ENCODE measurements at regions not wholly inside any gene's neighbourhood (a gene's known extent, or its start where the extent isn't known, plus 50 kb on each side); places are given as distances from the start of the nearest gene placed in this dataset.

DNA sequence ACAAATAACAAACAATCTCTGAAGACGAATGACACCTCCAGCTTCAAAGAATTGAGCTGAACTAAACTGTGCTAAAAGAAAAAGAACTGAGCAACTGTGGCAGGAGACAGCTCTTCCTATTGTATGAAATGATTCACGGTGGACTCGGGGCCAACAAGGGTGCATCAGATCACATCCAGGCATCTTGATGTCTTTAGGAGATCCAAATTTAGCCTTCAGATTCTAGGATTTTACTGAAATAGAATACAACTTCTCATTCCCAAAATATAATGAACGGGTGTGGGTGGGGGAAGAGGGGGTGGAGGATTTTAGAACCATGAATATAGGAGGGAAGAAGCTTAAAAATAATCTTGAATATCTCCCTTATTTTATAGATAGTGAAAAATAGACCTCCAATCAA, 631.8 kb downstream of the ELAVL2 start:
- H3K27ac Mint-ChIP-seq = no peak overlapping the region
- H3K27me3 Mint-ChIP-seq = no peaks in the 10 kb centered on the region

DNA sequence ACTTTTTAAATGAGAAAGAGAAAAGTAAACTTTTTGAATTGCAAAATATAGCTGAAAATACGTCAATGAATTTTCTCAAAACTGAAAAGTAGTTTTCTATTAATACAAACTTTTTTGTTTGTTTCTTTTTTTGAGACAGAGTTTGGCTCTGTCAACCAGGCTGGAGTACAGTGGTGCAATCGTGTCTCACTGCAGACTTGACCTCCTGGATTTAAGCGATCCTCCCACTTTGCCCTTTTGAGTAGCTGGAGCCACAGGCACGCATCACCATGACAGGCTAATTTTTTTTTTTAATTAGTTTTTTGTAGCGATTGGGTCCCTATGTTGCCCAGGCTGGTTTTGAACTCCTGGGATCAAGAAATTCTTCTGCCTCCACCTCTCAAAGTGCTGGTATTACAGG, 610.4 kb downstream of the ELAVL2 start:
- Mint-ChIP-seq H3K4me1 (no peaks in the 10 kb centered on the region), H3K4me3 (no peak overlapping the region), H3K27me3 (no peaks in the 10 kb centered on the region), H3K36me3 (no peaks in the 10 kb centered on the region), H3K9me3 (no peaks in the 10 kb centered on the region), H3K27ac (no peak overlapping the region)
- ATAC-seq = no peak

More for the DNA sequence above, 631.8 kb downstream of the ELAVL2 start:
- no peak overlapping the region for H3K4me3 Mint-ChIP-seq
- no peak for ATAC-seq
- no peaks in the 10 kb centered on the region for H3K36me3 Mint-ChIP-seq
- no peaks in the 10 kb centered on the region for H3K9me3 Mint-ChIP-seq
- no peaks in the 10 kb centered on the region for H3K4me1 Mint-ChIP-seq

DNA sequence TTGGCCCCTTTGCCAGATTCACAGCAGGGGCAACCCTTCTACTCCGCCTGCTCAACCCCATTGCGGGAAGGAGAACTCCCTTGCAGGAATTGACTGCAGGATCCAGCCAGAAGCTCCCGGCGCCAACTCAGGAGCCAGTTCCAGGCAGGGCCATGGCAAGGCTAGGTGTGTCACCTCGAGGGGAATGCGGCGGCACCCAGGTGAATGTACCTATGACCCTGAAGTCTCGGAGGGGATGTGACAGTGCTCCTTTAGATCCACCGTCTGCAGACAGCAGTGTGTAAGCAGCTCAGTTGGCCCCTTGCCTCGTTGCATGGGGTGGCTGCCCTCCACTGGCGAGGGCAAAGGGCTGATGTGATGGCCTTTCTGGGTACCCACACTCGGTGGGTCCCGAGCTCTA, 606.6 kb downstream of the ELAVL2 start:
- no peaks in the 10 kb centered on the region for H3K36me3 Mint-ChIP-seq
- H3K4me1 Mint-ChIP-seq = no peaks in the 10 kb centered on the region
- no peak for ATAC-seq
- H3K27ac Mint-ChIP-seq = no peak overlapping the region
- H3K9me3 Mint-ChIP-seq = no peaks in the 10 kb centered on the region
- H3K27me3 Mint-ChIP-seq = no peaks in the 10 kb centered on the region
- no peak overlapping the region for H3K4me3 Mint-ChIP-seq

DNA sequence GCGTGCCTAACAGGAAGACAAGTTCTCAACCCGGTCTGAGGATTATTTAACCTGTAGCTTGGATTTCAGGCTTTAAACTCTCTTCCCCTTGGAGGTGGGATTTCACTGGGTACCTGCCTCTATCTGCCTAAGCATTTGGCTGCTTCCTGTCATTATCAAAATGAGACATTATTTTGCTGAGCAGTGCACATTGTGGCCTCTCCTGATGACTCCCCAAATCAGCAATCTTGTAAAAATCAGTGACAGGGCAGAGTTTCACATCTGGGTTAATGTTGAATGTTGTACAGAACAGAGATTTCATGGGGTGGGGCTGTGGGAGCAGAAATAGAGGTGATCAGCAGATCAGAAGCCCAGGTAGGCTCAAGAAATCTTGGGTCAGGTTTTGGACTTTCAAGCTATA, 605.9 kb downstream of the ELAVL2 start:
- Mint-ChIP-seq H3K27ac (no peak overlapping the region), H3K4me1 (no peaks in the 10 kb centered on the region), H3K27me3 (no peaks in the 10 kb centered on the region), H3K9me3 (peaks cover 3% of the 10 kb centered on the region), H3K36me3 (no peaks in the 10 kb centered on the region), H3K4me3 (no peak overlapping the region)
- ATAC-seq = no peak

DNA sequence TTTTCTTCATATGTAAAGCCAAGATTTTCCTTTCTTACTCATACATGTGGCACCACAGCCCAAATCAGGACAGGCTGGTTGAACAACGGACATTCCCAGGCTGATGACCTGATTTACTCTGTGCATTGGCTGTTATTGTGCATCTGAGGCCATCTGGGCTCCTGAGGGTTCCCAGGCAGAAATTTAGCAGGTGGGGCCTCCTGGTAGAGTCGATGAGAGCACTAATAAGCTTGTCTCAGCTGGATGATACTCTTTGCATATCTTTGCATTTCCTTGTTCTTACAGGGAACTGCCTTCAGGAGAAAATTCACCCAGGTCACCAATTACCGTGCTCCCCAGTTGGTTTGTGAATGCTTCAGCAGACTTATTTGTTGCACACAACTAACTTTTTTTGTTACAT, 605.1 kb downstream of the ELAVL2 start:
- Mint-ChIP-seq H3K27ac (no peak overlapping the region), H3K36me3 (no peaks in the 10 kb centered on the region), H3K27me3 (no peaks in the 10 kb centered on the region), H3K4me1 (no peaks in the 10 kb centered on the region), H3K4me3 (no peak overlapping the region), H3K9me3 (peaks cover 3% of the 10 kb centered on the region)
- no peak for ATAC-seq

DNA sequence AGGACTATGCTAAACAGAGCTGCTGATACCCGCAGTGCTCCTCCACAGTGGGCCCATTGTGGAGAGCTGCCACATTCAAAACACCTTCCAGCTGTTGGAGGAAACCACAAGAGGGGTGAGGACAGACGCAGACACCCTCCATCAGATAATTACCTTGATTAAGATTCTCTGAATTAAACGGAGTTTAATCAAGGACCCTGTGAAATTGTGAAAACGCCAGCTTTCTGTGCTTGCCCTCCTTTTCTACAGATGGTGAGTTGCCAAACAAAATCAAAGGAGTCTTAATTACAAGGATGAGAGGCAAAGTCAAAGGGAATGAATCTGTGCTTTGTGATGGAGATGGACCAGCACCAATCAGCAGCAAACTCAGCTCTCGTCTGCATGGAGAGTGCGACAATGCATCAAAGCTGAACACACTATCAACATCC, 596.1 kb downstream of the ELAVL2 start:
- no peaks in the 10 kb centered on the region for H3K27me3 Mint-ChIP-seq
- ATAC-seq = no peak
- no peaks in the 10 kb centered on the region for H3K4me1 Mint-ChIP-seq

DNA sequence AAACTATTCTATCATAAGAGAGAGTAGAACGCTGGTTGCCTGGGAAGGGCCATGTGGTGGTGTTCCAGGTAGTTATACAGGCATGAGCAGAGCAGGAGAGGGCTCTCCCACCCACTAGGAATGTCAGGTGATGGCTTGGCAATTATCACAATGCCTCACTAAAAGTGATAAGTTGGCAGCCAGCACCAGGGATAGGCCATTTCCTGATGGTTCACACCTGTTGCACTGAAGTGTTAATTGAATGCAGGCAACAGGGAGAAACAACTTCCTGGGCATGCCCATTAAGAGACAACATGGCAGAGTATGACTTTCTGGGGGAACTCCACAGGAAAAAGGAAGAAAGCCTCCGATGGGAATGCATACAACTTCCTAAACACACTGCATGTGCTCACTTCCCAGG, 593.2 kb downstream of the ELAVL2 start:
- H3K27me3 Mint-ChIP-seq = no peaks in the 10 kb centered on the region
- H3K4me3 Mint-ChIP-seq = no peak overlapping the region
- ATAC-seq = no peak
- H3K27ac Mint-ChIP-seq = no peak overlapping the region
- H3K9me3 Mint-ChIP-seq = peaks cover 2% of the 10 kb centered on the region
- no peaks in the 10 kb centered on the region for H3K36me3 Mint-ChIP-seq
- H3K4me1 Mint-ChIP-seq = no peaks in the 10 kb centered on the region

More for the DNA sequence above, 596.1 kb downstream of the ELAVL2 start:
- no peaks in the 10 kb centered on the region for H3K9me3 Mint-ChIP-seq
- no peaks in the 10 kb centered on the region for H3K36me3 Mint-ChIP-seq
- H3K27ac Mint-ChIP-seq = no peak overlapping the region
- H3K4me3 Mint-ChIP-seq = no peak overlapping the region

DNA sequence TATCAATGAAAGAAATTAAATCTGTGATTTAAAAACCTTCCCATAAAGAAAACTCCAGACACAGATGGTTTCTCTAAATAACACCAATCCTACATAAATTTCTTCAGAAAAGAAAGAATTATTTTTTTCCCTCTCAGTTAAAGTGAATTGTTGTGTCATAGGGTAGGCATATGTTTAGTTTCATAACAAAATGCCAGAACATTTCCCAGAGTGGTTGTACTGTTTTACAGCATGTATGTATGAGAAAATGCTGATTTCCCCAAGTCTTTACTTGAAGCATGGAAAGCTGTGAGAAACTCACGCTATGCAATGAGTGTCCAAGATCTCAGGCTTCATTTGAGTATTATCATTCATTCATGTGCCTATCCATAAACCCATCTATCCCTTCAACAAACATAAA, 582.5 kb downstream of the ELAVL2 start:
- H3K27me3 Mint-ChIP-seq = no peaks in the 10 kb centered on the region
- peaks cover 8% of the 10 kb centered on the region for H3K9me3 Mint-ChIP-seq
- H3K36me3 Mint-ChIP-seq = no peaks in the 10 kb centered on the region
- no peaks in the 10 kb centered on the region for H3K4me1 Mint-ChIP-seq
- no peak overlapping the region for H3K4me3 Mint-ChIP-seq
- no peak overlapping the region for H3K27ac Mint-ChIP-seq
- no peak for ATAC-seq

DNA sequence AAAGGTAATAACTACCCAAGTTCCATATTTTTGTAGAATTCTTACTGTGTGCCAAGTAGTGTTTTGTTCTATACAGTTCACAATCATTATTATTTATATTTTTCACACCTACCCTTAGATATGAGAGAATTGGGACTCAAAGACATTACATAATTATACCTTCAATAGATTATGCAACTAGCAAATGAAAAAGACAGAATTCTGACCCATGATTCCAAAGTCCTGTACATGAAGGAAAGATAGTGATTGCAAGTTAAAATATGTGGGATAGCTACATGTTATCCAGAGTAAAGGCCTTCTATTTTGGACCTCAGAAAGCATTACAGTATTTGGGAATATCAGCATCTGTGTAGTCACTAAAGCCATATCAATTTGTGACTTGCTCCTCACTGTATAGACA, 581.0 kb downstream of the ELAVL2 start:
- no peaks in the 10 kb centered on the region for H3K36me3 Mint-ChIP-seq
- H3K4me3 Mint-ChIP-seq = no peak overlapping the region
- H3K27ac Mint-ChIP-seq = no peak overlapping the region
- no peaks in the 10 kb centered on the region for H3K27me3 Mint-ChIP-seq
- ATAC-seq = no peak
- peaks cover 7% of the 10 kb centered on the region for H3K9me3 Mint-ChIP-seq
- H3K4me1 Mint-ChIP-seq = no peaks in the 10 kb centered on the region

DNA sequence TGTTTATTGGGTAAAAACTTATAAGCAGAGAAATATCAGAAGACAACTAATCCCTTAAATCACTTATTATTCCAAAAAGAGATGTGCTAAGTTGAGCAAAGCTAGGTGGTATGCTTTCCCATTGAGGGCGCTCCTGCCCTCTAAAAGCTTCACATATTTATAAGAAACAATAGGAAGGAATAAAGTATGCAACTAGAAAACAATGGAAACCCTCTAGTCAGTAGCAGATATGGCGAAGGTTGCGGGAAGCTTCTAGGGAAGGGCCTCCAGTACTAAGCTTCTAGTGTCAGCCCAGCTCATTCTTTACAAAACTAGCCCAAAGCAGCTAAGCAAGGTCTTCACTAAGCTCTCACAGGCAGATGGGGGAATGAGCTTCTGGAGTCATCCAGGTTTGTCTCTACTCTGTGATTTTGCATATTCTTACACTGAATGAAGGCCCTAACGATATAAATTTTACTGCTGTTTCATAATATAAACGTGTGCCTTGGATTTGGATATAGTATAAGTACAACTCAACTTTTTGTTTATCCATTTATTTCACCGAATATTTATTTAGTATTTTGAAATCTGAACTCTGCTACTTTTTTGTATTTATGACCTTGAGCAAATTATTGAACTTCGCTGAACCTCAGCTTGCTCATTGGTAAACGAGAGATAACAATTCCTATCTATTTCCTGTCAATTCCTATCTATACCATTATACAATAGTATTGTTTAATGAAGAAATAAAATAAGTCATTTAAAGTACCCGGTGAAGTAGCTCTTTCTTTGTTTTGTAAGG, 571.4 kb downstream of the ELAVL2 start:
- no peak overlapping the region for H3K4me3 Mint-ChIP-seq
- H3K36me3 Mint-ChIP-seq = no peaks in the 10 kb centered on the region
- no peaks in the 10 kb centered on the region for H3K4me1 Mint-ChIP-seq
- H3K27me3 Mint-ChIP-seq = no peaks in the 10 kb centered on the region
- ATAC-seq = no peak
- peaks cover 14% of the 10 kb centered on the region for H3K9me3 Mint-ChIP-seq
- H3K27ac Mint-ChIP-seq = no peak overlapping the region

DNA sequence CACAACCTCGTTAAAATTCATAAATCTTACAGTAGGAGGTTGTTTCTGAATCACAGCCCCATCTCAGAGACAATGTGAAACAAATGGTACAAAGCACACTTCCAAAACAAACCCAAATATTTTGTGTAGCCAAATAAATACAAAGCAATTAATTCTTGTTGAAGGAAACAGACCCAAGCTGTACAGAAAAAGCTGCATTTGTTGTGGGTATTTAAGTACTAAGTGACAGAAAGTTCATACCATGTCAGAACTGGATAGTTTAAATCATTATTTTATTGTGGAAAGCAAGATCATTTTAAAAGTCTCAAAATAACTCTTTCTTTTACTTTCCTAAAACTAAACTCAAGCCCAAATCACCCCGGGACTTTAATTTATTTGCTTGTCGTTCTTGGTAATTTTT, 570.7 kb downstream of the ELAVL2 start:
- Mint-ChIP-seq H3K4me1 (no peaks in the 10 kb centered on the region), H3K4me3 (no peak overlapping the region), H3K36me3 (no peaks in the 10 kb centered on the region), H3K27ac (no peak overlapping the region), H3K9me3 (peaks cover 11% of the 10 kb centered on the region), H3K27me3 (no peaks in the 10 kb centered on the region)
- no peak for ATAC-seq

DNA sequence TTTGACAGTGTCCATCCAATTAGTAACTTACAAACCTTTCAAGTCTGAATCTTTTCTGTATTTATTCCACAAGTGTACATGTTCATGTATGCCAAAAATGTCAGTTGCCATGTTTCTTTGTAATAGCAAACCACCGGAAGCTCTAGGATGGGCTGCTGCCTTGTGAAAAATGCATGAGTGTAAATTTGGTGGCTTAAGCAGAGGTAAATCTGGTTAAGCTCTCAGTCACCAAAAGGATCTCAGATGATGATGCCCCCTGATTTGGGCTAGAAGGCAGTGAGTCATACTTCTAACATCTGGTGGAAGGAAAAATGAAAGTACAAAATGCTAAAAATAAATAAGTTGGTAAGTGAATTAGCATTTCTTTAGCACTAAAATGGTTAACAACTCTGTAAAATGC, 567.5 kb downstream of the ELAVL2 start:
- ATAC-seq = no peak
- Mint-ChIP-seq H3K4me1 (no peaks in the 10 kb centered on the region), H3K4me3 (no peak overlapping the region), H3K27me3 (no peaks in the 10 kb centered on the region), H3K27ac (no peak overlapping the region), H3K9me3 (no peaks in the 10 kb centered on the region), H3K36me3 (no peaks in the 10 kb centered on the region)

DNA sequence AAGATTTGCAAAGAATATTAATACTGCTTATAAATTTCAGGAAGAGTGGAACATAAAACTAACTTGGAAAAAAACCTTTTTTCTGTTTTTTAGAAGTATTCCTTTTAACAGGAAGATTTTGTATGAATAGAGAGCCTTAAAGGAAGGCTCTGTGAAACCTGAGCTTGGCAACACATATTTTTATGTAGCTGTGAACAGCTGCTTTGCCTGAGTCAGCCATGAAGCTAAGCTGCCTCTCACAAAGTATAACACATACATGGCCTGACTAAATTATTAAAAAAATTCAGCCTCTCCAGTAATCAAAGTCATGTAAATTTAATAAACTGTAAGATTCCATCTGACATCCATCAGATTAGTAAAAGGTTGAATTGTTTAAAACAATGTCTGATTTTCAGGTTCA, 547.5 kb downstream of the ELAVL2 start:
- H3K27ac Mint-ChIP-seq = no peak overlapping the region
- no peaks in the 10 kb centered on the region for H3K27me3 Mint-ChIP-seq
- no peaks in the 10 kb centered on the region for H3K36me3 Mint-ChIP-seq
- ATAC-seq = no peak
- no peaks in the 10 kb centered on the region for H3K4me1 Mint-ChIP-seq
- H3K4me3 Mint-ChIP-seq = no peak overlapping the region
- H3K9me3 Mint-ChIP-seq = peaks cover 3% of the 10 kb centered on the region

DNA sequence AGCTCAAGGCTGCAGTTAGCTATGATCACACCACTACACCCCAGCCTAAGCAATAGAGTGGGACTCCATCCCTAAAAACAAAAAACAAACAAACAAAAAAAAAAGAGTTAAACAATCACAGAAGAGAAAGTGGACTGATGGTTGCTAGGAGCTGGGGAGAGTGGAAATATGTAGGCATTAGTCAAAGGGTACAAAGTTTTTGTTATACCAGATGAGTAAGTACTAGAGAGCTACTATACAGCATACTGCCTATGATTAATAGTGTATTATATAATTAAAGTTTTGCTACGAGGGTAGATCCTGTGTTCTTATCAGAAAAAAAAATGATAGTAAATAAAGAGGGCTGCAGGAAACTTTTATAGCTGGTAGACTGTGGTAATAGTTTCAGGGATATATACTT, 538.6 kb downstream of the ELAVL2 start:
- Mint-ChIP-seq H3K4me3 (no peak overlapping the region), H3K4me1 (no peaks in the 10 kb centered on the region), H3K9me3 (no peaks in the 10 kb centered on the region), H3K36me3 (no peaks in the 10 kb centered on the region), H3K27me3 (no peaks in the 10 kb centered on the region), H3K27ac (no peak overlapping the region)
- no peak for ATAC-seq

DNA sequence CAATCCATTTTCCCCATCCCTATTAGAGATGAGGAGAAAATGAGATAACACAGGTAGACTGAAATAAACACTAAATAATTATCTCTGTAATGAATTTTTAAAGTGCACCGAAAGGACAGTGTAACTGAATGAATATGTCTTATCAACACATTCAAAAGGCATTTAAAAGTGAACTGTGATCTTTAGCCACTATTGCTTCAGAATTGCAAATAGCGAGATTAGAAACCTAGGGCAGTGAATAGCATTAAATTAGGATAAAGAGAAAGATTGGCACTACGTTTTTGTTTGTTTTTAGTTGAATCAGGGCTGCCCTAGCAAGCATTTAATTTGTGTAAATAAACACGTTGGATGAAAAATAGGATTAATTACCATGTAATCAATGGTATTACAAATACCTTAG, 537.5 kb downstream of the ELAVL2 start:
- Mint-ChIP-seq H3K27me3 (no peaks in the 10 kb centered on the region), H3K4me3 (no peak overlapping the region), H3K9me3 (no peaks in the 10 kb centered on the region), H3K27ac (no peak overlapping the region), H3K36me3 (no peaks in the 10 kb centered on the region), H3K4me1 (no peaks in the 10 kb centered on the region)
- ATAC-seq = no peak

DNA sequence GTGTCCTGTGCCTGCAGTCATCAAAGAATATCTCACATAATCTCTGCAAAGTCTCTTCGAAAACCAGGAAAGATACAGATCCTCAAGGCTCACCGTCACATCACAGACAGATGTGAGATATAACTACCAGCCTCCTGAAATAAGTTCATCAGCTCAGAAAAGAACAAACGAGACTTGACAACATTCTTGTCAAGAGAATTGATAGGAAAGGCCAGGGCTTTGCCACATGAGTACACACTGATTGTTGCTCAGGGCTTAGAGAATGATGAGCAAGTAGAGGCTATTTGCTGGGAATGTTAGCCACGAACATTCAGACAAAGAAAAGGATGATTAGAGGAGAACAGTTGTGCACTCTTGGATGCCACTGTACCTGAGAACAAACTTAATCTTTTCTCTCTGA, 535.1 kb downstream of the ELAVL2 start:
- Mint-ChIP-seq H3K9me3 (peaks cover 4% of the 10 kb centered on the region), H3K36me3 (no peaks in the 10 kb centered on the region), H3K27ac (no peak overlapping the region), H3K4me3 (no peak overlapping the region), H3K27me3 (no peaks in the 10 kb centered on the region), H3K4me1 (no peaks in the 10 kb centered on the region)
- ATAC-seq = no peak

DNA sequence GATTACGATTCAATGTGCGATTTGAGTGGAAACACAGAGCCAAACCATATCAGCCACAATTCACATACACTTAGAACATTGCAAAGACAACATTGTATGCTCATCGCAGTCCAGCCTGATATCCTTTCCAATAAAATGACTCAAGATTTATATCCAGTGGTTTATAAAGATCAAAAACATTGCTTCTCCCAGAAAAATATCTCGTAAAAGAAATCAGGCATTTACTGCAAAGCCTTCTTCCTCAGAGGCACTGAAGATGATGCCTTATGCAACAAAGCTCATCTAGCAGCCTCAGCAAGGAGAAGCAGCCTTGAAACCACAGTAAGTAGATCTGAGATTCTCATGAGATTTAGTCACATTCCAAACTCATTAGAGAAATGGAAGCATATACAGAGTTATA, 523.8 kb downstream of the ELAVL2 start:
- no peaks in the 10 kb centered on the region for H3K36me3 Mint-ChIP-seq
- H3K4me3 Mint-ChIP-seq = no peak overlapping the region
- H3K27me3 Mint-ChIP-seq = no peaks in the 10 kb centered on the region
- no peak overlapping the region for H3K27ac Mint-ChIP-seq
- no peak for ATAC-seq
- peaks cover 7% of the 10 kb centered on the region for H3K9me3 Mint-ChIP-seq
- no peaks in the 10 kb centered on the region for H3K4me1 Mint-ChIP-seq

Measured in stimulated activated memory B cell treated with anti-CD40 and anti-IgM and Interleukin-4, amounts not matched to agents 10 μg/mL and 1 μg/mL and 100 μg/mL, for 72 hours (primary cell).